ACC112 (cell line): ENCODE measurements at regions not wholly inside any gene's neighbourhood (a gene's known extent, or its start where the extent isn't known, plus 50 kb on each side); places are given as distances from the start of the nearest gene placed in this dataset.

Source experiments
- H2AFZ ChIP-seq: fragments of 200-600 bp; sonication (generic); one replicate; pipeline ENCODE4 v1.6.0; 2017; ENCODE audit warnings: antibody characterized with exemption, low read length; ENCODE audit not compliant: unreplicated experiment
- H3K27ac ChIP-seq: fragments of 200-600 bp; sonication (generic); 2 replicates; pipeline ENCODE4 v1.5.1; 2014; ENCODE audit warnings: low read depth, mild to moderate bottlenecking, antibody characterized with exemption, low read length, moderate library complexity
- H3K27me3 ChIP-seq: fragments of 200-600 bp; sonication (generic); 2 replicates; pipeline ENCODE4 v1.6.1; 2014; ENCODE audit warnings: mild to moderate bottlenecking, antibody characterized with exemption, low read length, moderate library complexity, mixed read lengths; ENCODE audit not compliant: insufficient read depth
- H3K36me3 ChIP-seq: fragments of 200-600 bp; sonication (generic); 2 replicates; pipeline ENCODE4 v1.6.1; 2016; ENCODE audit warnings: mild to moderate bottlenecking, antibody characterized with exemption, low read length, moderate library complexity, mixed read lengths; ENCODE audit not compliant: insufficient read depth
- H3K4me1 ChIP-seq: fragments of 200-600 bp; sonication (generic); one replicate; pipeline ENCODE4 v1.6.1; 2016; ENCODE audit warnings: low read length, mixed read lengths; ENCODE audit not compliant: insufficient read depth, unreplicated experiment, control insufficient read depth
- H3K4me3 ChIP-seq: fragments of 200-600 bp; sonication (generic); 2 replicates; pipeline ENCODE4 v1.5.1; 2014; ENCODE audit warnings: mild to moderate bottlenecking, low read depth, low read length
- H3K79me2 ChIP-seq: fragments of 200-600 bp; sonication (generic); one replicate; pipeline ENCODE4 v1.6.0; 2016; ENCODE audit warnings: low read length; ENCODE audit not compliant: control insufficient read depth, unreplicated experiment, insufficient read depth

- Histone ChIP-seq H3K27ac (no peak overlapping the region), H3K36me3 (no peaks in the 10 kb centered on the region), H2AFZ (no peak overlapping the region), H3K4me3 (no peak overlapping the region), H3K79me2 (no peaks in the 10 kb centered on the region), H3K27me3 (no peaks in the 10 kb centered on the region), H3K4me1 (no peaks in the 10 kb centered on the region)
Observed at GRCh38 chr2:41167014-41167413, 715.1 kb upstream of the SLC8A1 start.

- Histone ChIP-seq H3K79me2 (no peaks in the 10 kb centered on the region), H3K27me3 (no peaks in the 10 kb centered on the region), H2AFZ (no peak overlapping the region), H3K27ac (no peak overlapping the region), H3K4me1 (no peaks in the 10 kb centered on the region), H3K4me3 (no peak overlapping the region), H3K36me3 (no peaks in the 10 kb centered on the region)
Observed at GRCh38 chr2:41169744-41170143, 717.9 kb upstream of the SLC8A1 start.

DNA sequence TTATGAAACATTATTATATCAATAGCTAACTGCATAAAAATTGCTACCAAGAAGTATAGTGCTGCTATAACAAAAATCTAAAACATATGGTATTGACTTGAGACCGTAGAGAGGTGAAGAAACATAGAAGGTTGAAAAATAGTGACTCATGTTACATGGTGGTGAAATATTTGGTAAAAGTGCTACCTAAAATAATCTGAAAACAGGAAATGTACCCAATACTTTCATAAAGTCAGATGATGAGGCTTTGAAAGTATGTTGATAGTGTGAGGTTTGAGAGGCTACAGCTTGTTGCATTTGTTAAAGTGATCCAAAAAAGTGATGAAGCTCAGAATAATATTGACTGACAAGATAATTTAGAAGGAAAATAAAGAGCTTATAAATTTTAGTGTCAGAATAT lies 718.7 kb upstream of the SLC8A1 start:
- H3K4me1 ChIP-seq = no peaks in the 10 kb centered on the region
- H3K27me3 ChIP-seq = no peaks in the 10 kb centered on the region
- H3K79me2 ChIP-seq = no peaks in the 10 kb centered on the region
- no peak overlapping the region for H3K27ac ChIP-seq
- no peak overlapping the region for H3K4me3 ChIP-seq
- H3K36me3 ChIP-seq = no peaks in the 10 kb centered on the region
- H2AFZ ChIP-seq = no peak overlapping the region

- no peak overlapping the region for H2AFZ ChIP-seq
- H3K79me2 ChIP-seq = no peaks in the 10 kb centered on the region
- no peak overlapping the region for H3K4me3 ChIP-seq
- no peak overlapping the region for H3K27ac ChIP-seq
- H3K27me3 ChIP-seq = peaks cover 27% of the 10 kb centered on the region
- no peaks in the 10 kb centered on the region for H3K4me1 ChIP-seq
- no peaks in the 10 kb centered on the region for H3K36me3 ChIP-seq
Observed at GRCh38 chr2:41180387-41180786, 728.5 kb upstream of the SLC8A1 start.

DNA sequence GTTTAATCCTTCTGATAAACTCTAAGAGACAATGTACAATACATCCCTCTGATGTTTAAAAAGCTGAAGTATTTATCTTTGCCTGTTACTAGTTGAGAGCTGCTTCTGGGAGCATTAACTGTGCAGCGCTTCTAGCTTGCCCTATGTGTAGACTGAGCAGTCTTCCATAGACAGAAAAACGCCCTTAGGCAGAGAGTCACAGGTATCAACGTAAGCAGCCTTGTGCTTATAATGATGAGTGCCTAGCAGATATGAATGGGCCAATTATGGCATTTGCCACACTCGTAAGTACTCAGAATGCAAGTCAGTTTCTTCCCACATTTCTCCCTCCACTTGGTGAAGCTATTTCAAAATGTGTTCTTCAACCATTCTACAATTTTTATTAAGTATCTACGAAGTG lies 731.1 kb upstream of the SLC8A1 start:
- H3K36me3 ChIP-seq = no peaks in the 10 kb centered on the region
- H2AFZ ChIP-seq = no peak overlapping the region
- H3K4me3 ChIP-seq = no peak overlapping the region
- H3K27me3 ChIP-seq = peaks cover 34% of the 10 kb centered on the region
- H3K27ac ChIP-seq = no peak overlapping the region
- H3K4me1 ChIP-seq = no peaks in the 10 kb centered on the region
- no peaks in the 10 kb centered on the region for H3K79me2 ChIP-seq

GRCh38 chr2:41187376-41188122 lies 735.7 kb upstream of the SLC8A1 start:
- H3K79me2 ChIP-seq = no peaks in the 10 kb centered on the region
- no peak overlapping the region for H2AFZ ChIP-seq
- no peak overlapping the region for H3K27ac ChIP-seq
- H3K4me1 ChIP-seq = no peaks in the 10 kb centered on the region
- H3K36me3 ChIP-seq = no peaks in the 10 kb centered on the region
- peaks cover 27% of the 10 kb centered on the region for H3K27me3 ChIP-seq
- no peak overlapping the region for H3K4me3 ChIP-seq

- Histone ChIP-seq H3K4me3 (no peak overlapping the region), H3K36me3 (no peaks in the 10 kb centered on the region), H3K4me1 (peaks cover 13% of the 10 kb centered on the region), H3K79me2 (no peaks in the 10 kb centered on the region), H2AFZ (no peak overlapping the region), H3K27me3 (peaks cover 7% of the 10 kb centered on the region), H3K27ac (no peak overlapping the region)
Observed at GRCh38 chr2:41194230-41194629, 742.3 kb upstream of the SLC8A1 start.

- H3K79me2 ChIP-seq = no peaks in the 10 kb centered on the region
- H3K4me1 ChIP-seq = peaks cover 13% of the 10 kb centered on the region
- H3K27me3 ChIP-seq = peaks cover 21% of the 10 kb centered on the region; the same call in 1 of the 2 replicates
- H3K27ac ChIP-seq = no peak overlapping the region
- no peaks in the 10 kb centered on the region for H3K36me3 ChIP-seq
- H3K4me3 ChIP-seq = no peak overlapping the region
- no peak overlapping the region for H2AFZ ChIP-seq
Observed at GRCh38 chr2:41197781-41198180, 745.9 kb upstream of the SLC8A1 start.

DNA sequence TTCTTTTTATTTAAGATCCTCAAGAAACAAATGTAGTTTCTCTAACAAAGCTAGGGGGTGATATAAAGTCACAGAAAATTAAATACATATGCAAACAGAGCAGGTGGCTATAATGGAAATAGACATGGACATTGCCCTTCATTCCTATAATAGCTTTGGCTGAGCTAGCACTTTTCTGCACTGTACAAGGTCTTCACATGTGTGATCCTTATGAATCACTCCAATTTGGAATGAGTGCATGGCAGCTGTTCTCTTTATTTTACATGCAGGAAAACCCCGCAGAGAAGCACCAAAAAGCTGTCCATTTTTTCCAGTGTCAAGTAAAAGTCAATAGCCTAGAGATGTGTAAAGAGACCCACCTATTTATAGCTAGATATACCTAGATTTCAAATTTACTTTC lies 747.4 kb upstream of the SLC8A1 start:
- Histone ChIP-seq H3K4me3 (no peak overlapping the region), H3K79me2 (no peaks in the 10 kb centered on the region), H3K36me3 (no peaks in the 10 kb centered on the region), H3K27me3 (peaks cover 21% of the 10 kb centered on the region; the same call in 1 of the 2 replicates), H2AFZ (no peak overlapping the region), H3K27ac (no peak overlapping the region), H3K4me1 (peaks cover 6% of the 10 kb centered on the region)

DNA sequence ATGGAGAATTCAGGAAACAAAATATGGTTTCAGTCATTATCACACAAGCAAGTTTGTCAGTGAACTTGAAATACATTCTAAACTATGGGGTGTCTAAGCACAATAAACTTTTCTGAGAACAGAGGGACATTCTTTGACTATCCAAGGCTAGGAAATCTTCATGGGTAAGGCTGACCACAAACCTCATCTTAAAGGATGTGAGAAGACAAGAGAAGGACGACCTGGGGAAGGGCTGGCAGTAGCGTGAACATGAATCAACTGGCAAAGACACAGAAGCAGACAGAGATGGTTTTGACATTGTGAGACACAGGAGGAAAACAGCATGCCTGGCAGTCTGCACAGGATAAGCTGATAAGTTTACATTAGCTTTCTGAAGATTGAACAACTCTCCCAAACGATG lies 752.4 kb upstream of the SLC8A1 start:
- Histone ChIP-seq H3K27me3 (peaks cover 13% of the 10 kb centered on the region; the same call in 1 of the 2 replicates), H3K27ac (no peak overlapping the region), H3K4me1 (no peaks in the 10 kb centered on the region), H3K36me3 (no peaks in the 10 kb centered on the region), H3K4me3 (no peak overlapping the region), H2AFZ (no peak overlapping the region), H3K79me2 (no peaks in the 10 kb centered on the region)

- Histone ChIP-seq H3K79me2 (no peaks in the 10 kb centered on the region), H3K27me3 (peaks cover 13% of the 10 kb centered on the region; the same call in 1 of the 2 replicates), H3K27ac (no peak overlapping the region), H3K4me3 (no peak overlapping the region), H3K36me3 (no peaks in the 10 kb centered on the region), H2AFZ (no peak overlapping the region), H3K4me1 (no peaks in the 10 kb centered on the region)
Observed at GRCh38 chr2:41206004-41206403, 754.1 kb upstream of the SLC8A1 start.
